ENCODE measurements at regions not wholly inside any gene's neighbourhood (a gene's known extent, or its start where the extent isn't known, plus 50 kb on each side); places are given as distances from the start of the nearest gene placed in this dataset.

DNA sequence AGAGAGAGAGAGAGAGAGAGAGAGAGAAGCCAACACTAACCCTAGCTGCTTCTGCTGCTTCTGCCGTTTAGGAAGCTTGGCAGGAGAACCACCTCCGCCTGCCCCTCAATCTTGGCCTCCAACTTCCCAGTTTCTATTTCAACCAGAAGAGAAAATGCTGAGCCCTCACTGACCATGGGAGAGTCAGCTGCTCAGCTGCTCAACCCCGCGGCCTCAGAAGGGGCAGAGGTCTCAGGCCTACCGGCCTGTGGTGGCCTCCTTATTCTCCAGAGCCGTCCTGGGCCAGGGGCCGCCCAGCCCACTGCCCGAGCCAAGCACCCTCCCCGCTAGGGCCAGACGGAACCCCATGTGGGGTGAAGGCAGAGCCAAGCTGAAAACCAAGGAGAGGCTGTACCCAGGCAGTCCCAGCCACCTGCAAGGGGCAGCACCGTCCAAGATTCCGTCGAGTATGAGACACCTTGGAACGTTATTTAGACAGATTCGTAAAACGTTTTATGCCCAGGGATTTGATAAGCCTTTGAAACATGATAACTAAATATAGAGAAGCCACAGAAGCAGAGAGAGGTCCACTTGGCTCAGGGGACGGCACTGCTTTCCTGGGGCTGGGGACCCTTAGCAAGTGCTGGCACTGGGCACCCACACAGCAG lies 116.6 kb downstream of the DLL1 start:
- no peak for DNase-seq (ENCODE audit: low read depth)
- no peak for TF ChIP-seq CTCF (conservative IDR thresholded peaks at IDR 0.05; ENCODE audit: control insufficient read depth, insufficient read depth, low read depth, low read length)
- H3K4me3 ChIP-seq (ENCODE audit: control insufficient read depth, low read depth, low read length): no peak overlapping the region

DNA sequence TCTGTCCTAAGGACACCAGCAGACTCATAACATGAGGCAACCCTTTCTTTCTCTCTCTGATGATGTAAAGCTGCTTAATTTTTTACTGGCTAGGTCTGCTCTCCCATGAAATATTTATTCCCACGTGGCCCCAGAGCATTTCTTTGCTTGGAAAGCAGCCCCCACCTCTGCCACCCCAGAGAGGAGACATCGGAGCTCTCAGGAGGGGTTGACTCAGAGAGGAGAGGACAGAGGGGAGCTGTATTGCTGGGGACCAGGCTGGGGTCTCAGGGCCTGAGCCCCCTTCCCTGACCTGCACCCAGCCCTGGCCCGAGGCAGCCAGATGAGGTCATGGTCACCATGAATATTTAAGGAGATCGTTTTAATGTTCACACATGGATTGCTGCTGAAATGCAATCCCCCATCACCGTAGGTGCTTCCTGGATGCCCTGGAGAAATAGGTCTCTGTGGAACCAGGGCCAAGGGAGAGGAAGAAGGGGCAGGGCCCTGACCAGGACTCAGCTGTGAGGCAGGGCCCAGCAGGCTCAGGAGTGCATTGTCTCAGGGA lies 117.5 kb downstream of the DLL1 start:
- DNase-seq (ENCODE audit: low read depth): no peak
- H3K4me3 ChIP-seq (ENCODE audit: control insufficient read depth, low read depth, low read length): no peak overlapping the region
- TF ChIP-seq CTCF (conservative IDR thresholded peaks at IDR 0.05; ENCODE audit: control insufficient read depth, insufficient read depth, low read depth, low read length): no peak

DNA sequence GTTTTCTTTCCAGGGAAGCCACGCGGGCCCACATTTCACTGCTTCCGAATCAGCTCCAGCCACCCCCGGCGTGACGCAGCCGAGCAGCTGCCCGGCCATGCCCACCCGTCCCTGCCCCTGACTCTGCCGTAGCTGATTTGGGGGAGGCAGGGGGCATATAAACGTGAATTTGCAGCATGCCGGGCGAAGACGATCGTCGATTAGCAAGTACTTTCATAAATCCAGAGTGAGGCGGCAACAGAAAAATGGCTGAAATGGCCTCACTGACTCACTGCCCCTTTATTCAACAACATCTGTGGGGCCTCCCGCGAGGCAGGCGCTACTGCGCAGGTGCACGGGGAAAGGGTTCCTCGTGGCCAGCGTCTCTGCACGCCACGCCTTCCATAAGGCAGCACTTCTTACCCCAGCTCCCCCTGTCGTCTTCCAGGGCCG lies 118.0 kb downstream of the DLL1 start:
- DNase-seq (ENCODE audit: low read depth): no peak
- no peak for TF ChIP-seq CTCF (conservative IDR thresholded peaks at IDR 0.05; ENCODE audit: control insufficient read depth, insufficient read depth, low read depth, low read length)

GRCh38 chr6:170172392-170172791 lies 118.5 kb downstream of the DLL1 start:
- no peak for DNase-seq (ENCODE audit: low read depth)
- no peak for TF ChIP-seq CTCF (conservative IDR thresholded peaks at IDR 0.05; ENCODE audit: control insufficient read depth, insufficient read depth, low read depth, low read length)

More for the DNA sequence above, 118.0 kb downstream of the DLL1 start:
- H3K4me3 ChIP-seq (ENCODE audit: control insufficient read depth, low read depth, low read length): no peak overlapping the region

GRCh38 chr6:170167657-170168159 lies 123.2 kb downstream of the DLL1 start:
- TF ChIP-seq CTCF (conservative IDR thresholded peaks at IDR 0.05; ENCODE audit: control insufficient read depth, insufficient read depth, low read depth, low read length): no peak
- DNase-seq (ENCODE audit: low read depth): no peak
- no peak overlapping the region for H3K4me3 ChIP-seq (ENCODE audit: control insufficient read depth, low read depth, low read length)

More at GRCh38 chr6:170172392-170172791, 118.5 kb downstream of the DLL1 start:
- no peak overlapping the region for H3K4me3 ChIP-seq (ENCODE audit: control insufficient read depth, low read depth, low read length)

DNA sequence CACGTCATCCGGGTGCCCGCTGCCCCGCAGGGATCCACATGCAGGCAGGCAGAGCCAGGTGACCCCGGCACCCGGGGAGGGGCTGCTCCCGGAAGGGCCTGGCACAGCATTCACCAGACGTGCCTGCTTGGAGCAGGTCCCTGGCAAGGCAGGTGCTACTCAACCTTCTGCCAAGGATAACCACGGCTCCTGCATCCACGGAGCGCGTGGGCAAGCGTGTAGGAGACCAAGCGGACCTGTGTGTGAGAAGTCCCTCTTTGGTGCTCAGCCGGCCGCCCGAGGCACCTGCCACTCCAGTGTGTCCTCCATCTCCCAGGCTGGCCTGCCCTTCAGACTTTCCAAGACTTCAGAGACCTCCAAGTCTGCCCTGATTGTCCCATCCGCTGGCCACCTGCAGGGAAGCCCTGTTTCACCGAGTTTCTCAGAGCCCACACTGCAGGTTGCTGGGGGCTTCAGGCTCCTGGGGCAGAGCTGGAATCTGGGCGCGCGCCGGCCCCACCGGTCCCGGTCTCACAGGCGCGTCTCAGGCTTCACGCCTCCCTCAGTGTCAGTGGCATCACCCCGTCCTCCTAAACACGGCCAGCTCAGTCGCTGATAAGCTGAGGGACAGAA lies 124.3 kb downstream of the DLL1 start:
- H3K4me3 ChIP-seq (ENCODE audit: control insufficient read depth, low read depth, low read length): no peak overlapping the region
- no peak for TF ChIP-seq CTCF (conservative IDR thresholded peaks at IDR 0.05; ENCODE audit: control insufficient read depth, insufficient read depth, low read depth, low read length)
- no peak for DNase-seq (ENCODE audit: low read depth)

Measured in fibroblast of mammary gland (primary cell).